Daoy (cell line): ENCODE measurements at regions not wholly inside any gene's neighbourhood (a gene's known extent, or its start where the extent isn't known, plus 50 kb on each side); places are given as distances from the start of the nearest gene placed in this dataset.
"Not testable (repeated sequence)": the region's sequence is repeated elsewhere in the genome, so short reads cannot be mapped to it uniquely, and the experiment has no call there.

Source experiments
- DNase-seq: peaks from one replicate; pipeline ENCODE4 v3.0.0-alpha.2; 2015; ENCODE audit warnings: low read depth

GRCh38 chr2:428591-428990, 140.7 kb upstream of the ALKAL2 start:
- DNase-seq: no peak

GRCh38 chr2:426696-427095, 138.8 kb upstream of the ALKAL2 start:
- DNase-seq: not testable (repeated sequence)

DNA sequence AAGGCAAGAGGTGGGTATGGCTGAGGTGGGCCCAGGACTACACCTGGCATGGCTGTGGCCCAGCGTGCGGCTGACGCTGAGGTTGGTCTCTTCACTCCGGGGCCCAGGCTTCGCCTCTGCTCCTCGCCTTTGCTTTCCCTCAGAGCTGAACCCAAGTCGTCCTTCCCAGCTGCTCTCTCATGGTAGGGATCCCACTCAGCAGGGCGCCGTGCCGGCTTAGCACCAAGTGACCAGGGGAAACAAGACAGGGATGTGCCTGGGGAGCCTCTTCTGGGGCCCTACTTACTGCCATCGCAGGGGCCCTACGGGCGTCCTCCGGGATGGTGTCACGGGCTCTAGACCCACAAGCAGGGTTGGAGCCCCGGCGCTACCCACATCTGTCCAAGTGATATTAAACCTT, 138.1 kb upstream of the ALKAL2 start:
- DNase-seq: no peak

GRCh38 chr2:425243-425642, 137.4 kb upstream of the ALKAL2 start:
- DNase-seq: no peak

DNA sequence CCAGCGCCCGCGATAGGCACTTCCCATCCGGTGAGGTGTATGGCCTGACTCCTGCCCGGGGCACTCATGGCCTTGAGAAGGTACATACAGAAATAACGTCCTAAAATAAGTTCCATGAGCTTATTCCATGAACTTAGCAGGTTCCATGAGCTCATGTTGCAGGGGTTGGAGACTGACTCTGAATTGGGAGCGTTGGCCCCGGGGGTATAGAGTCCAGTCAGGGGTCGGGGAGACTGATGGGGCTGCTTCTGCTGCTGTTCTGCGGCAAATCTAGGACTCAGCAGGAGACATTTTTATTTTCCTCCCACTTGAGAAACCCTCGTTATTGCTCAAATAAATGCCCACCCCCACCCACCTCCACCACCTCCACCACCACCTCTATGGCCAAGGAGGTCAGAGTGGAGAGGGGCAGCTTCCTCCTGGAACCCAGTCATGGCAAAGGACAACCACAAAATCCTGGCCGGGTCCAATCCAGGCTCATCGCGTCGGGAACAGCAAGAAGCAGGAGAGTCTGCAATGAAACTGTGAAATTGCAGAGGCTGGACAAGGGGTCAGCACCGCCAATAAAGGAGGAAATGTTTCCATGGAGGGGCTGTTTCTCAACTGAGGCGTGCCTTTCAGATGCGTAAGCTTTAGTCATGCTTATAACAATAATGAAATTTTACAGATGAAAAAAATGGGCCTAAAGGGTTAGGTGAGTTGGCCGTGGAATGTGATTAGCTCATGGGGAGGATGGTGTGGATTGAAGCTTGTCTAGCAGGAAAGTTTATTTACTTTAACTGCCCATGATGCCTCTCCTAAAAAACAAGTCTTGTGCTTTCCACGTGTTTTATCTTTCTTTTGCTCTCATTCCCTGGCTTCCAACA, 136.6 kb upstream of the ALKAL2 start:
- DNase-seq: peak; percentile 86

DNA sequence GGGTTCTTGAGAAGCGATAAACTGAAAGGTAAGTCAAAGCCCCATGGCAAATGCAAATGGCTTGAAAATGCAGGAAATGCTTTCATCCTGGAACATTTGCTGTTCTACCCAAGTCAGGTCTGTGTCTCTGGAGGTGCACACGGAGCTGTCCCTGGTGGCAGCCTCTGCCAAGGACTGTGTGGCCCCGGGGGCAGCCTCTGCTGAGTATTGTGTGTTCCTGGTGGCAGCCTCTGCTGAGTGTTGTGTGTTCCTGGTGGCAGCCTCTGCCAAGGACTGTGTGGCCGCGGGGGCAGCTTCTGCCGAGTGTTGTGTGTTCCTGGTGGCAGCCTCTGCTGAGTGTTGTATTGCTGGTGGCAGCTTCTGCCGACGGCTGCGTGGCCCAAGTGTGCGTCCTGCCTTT, 135.6 kb upstream of the ALKAL2 start:
- DNase-seq: no peak

GRCh38 chr2:422676-423435, 135.0 kb upstream of the ALKAL2 start:
- no peak for DNase-seq

DNA sequence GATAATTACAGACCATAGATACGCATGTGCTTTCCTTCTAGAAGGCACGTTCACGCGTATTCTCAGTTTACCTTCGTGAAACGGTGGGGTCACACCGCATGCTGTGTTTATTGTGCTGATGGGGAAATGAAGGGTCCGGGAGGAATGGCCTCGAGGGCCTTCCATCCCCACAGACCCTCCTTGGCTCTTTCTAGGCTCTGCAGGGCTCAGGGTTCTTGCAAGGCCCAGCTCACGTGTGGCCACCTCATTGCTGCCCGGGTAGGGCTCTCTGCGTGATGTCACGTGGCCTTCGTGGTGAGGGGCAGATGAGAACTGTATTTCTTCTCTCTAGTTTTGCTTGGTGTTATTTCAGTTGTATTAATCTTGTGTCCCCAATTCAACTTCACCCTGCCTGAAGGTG, 133.5 kb upstream of the ALKAL2 start:
- DNase-seq: no peak

DNA sequence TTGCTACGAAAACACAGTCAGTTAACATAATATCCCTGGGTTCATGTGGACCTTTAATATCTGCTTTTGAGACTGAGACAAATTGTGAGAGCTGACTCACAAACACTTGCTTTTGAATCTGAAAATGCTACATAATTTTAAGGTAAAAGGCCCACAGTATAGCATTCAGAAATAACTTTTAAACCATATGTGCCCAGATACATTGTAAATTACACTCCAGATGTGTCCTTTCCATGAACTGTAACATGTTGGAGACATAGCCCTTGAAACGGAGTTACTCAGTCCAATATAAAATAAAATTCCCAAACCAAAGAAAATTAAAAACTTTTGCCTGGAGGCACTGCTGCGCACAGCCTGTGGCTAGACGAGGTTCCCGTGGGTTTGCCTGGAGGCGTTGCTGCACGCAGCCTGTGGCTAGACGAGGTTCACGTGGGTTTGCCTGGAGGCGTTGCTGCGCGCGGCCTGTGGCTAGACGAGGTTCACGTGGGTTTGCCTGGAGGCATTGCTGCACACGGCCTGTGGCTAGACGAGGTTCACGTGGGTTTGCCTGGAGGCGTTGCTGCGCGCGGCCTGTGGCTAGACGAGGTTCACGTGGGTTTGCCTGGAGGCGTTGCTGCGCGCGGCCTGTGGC, 131.9 kb upstream of the ALKAL2 start:
- DNase-seq: no peak

- DNase-seq: no peak
Measured at GRCh38 chr2:417662-418061, 129.8 kb upstream of the ALKAL2 start.

GRCh38 chr2:417006-417405, 129.1 kb upstream of the ALKAL2 start:
- no peak for DNase-seq

- no peak for DNase-seq
Measured at GRCh38 chr2:415986-416610, 128.2 kb upstream of the ALKAL2 start.

DNA sequence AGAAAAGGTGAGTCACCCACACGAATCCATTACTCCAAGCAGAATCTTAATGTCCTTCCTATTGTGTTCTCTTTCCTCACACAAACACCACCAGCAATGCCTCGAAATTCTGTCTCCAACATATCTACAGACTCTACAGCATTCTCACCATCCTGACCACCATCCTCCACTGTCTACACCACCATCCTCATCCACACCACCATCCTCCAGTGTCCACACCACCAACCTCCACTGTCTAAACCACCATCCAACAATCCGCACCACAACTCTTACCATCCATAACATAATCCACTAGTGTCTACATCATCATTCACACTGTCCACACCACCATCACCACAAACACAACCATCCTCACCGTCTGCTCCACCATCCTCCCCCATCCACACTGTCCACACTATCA, 121.6 kb upstream of the ALKAL2 start:
- DNase-seq: no peak

- DNase-seq: no peak
Measured at GRCh38 chr2:407630-408029, 119.7 kb upstream of the ALKAL2 start.

- no peak for DNase-seq
Measured at GRCh38 chr2:406876-407275, 119.0 kb upstream of the ALKAL2 start.

GRCh38 chr2:406231-406630, 118.3 kb upstream of the ALKAL2 start:
- DNase-seq: no peak

DNA sequence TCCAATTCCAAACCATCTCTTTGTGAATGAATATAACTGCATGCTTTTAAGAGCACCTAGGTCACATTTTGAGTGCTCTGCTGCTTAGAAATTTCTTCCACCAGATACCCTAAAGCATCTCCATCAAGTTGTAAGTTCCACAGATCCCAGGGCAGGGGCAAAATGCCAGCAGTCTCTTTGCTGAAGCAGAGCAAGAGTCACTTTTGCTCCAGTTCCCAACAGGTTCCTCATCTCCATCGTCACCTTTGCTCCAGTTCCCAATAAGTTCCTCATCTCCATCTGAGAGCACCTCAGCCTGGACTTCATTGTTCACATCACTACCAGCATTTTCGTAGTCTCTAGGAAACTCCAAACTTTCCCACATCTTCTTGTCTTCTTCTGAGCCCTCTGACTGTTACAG, 116.7 kb upstream of the ALKAL2 start:
- DNase-seq: no peak

- no peak for DNase-seq
Measured at GRCh38 chr2:403682-404081, 115.8 kb upstream of the ALKAL2 start.

- DNase-seq: no peak
Measured at GRCh38 chr2:402721-403120, 114.8 kb upstream of the ALKAL2 start.

- no peak for DNase-seq
Measured at GRCh38 chr2:402206-402605, 114.3 kb upstream of the ALKAL2 start.

GRCh38 chr2:401019-401679, 113.3 kb upstream of the ALKAL2 start:
- DNase-seq: peak; percentile 44

DNA sequence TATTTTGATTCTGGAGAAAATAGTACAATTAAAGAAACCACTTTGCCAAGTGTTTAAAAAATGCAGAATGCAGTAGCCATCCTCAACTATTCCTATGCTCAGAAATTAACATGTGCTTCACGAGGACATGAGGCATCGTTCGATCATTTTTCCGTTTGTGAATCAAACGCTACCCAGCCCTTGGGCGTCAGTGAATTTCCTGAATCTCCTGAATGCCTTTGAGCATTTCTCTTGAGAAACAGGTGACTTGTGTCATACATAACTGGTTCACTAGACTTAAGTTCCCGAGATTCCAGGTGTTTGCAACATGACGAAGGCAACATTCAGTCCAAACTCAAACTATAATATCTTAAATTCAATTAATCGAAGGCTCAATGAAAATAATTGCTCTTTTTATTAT, 110.0 kb upstream of the ALKAL2 start:
- no peak for DNase-seq
